ENCODE measurements at regions not wholly inside any gene's neighbourhood (a gene's known extent, or its start where the extent isn't known, plus 50 kb on each side); places are given as distances from the start of the nearest gene placed in this dataset.

DNA sequence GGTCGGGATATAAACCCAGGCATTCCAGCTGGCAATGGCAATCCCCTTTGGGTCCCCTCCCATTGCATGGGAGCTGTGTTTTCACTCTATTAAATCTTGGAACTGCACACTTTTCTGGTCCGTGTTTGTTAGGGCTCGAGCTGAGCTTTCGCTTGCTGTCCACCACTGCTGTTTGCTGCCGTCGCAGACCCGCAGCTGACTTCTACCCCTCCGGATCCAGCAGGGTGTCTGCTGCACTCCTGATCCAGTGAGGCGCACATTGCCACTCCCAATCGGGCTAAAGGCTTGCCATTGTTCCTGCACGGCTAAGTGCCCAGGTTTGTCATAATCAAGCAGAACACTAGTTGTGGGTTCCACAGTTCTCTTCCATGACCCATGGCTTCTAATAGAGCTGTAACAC, 1322.1 kb downstream of the ADGRL3 start:
- no peak for TF ChIP-seq CTCF (conservative IDR thresholded peaks at IDR 0.05; ENCODE audit: low read depth, low read length)
- no peak for TF ChIP-seq EZH2 (IDR thresholded peaks at IDR 0.05; ENCODE audit: borderline replicate concordance, low read depth, low read length, poor library complexity, severe bottlenecking)

All from A673 (cell line).